ENCODE measurements at regions not wholly inside any gene's neighbourhood (a gene's known extent, or its start where the extent isn't known, plus 50 kb on each side); places are given as distances from the start of the nearest gene placed in this dataset.
"Not testable (repeated sequence)": the region's sequence is repeated elsewhere in the genome, so short reads cannot be mapped to it uniquely, and the experiment has no call there.

- DNase-seq: no peak
Observed at GRCh38 chr16:26665166-26665939, 401.4 kb upstream of the C16orf82 start.

- no peak for DNase-seq
Observed at GRCh38 chr16:26666486-26666885, 400.2 kb upstream of the C16orf82 start.

- DNase-seq: no peak
Observed at GRCh38 chr16:26667307-26667706, 399.4 kb upstream of the C16orf82 start.

- no peak for DNase-seq
Observed at GRCh38 chr16:26668026-26668425, 398.7 kb upstream of the C16orf82 start.

GRCh38 chr16:26672206-26672605 lies 394.5 kb upstream of the C16orf82 start:
- no peak for DNase-seq

- DNase-seq: no peak
Observed at GRCh38 chr16:26673011-26673410, 393.7 kb upstream of the C16orf82 start.

- DNase-seq: no peak
Observed at GRCh38 chr16:26680671-26681070, 386.1 kb upstream of the C16orf82 start.

- no peak for DNase-seq
Observed at GRCh38 chr16:26688105-26688504, 378.6 kb upstream of the C16orf82 start.

- no peak for DNase-seq
Observed at GRCh38 chr16:26688699-26689098, 378.0 kb upstream of the C16orf82 start.

GRCh38 chr16:26692658-26693057 lies 374.1 kb upstream of the C16orf82 start:
- no peak for DNase-seq

- DNase-seq: no peak
Observed at GRCh38 chr16:26697807-26698206, 368.9 kb upstream of the C16orf82 start.

GRCh38 chr16:26700250-26700649 lies 366.5 kb upstream of the C16orf82 start:
- DNase-seq: no peak

- no peak for DNase-seq
Observed at GRCh38 chr16:26701243-26701886, 365.4 kb upstream of the C16orf82 start.

- DNase-seq: no peak
Observed at GRCh38 chr16:26705346-26705745, 361.4 kb upstream of the C16orf82 start.

- no peak for DNase-seq
Observed at GRCh38 chr16:26708428-26708827, 358.3 kb upstream of the C16orf82 start.

- DNase-seq: no peak
Observed at GRCh38 chr16:26709175-26709574, 357.6 kb upstream of the C16orf82 start.

GRCh38 chr16:26709754-26710153 lies 357.0 kb upstream of the C16orf82 start:
- DNase-seq: no peak

- DNase-seq: no peak
Observed at GRCh38 chr16:26710450-26710849, 356.3 kb upstream of the C16orf82 start.

- no peak for DNase-seq
Observed at GRCh38 chr16:26712876-26713275, 353.9 kb upstream of the C16orf82 start.

- DNase-seq: no peak
Observed at GRCh38 chr16:26715969-26716368, 350.8 kb upstream of the C16orf82 start.

GRCh38 chr16:26717826-26718225 lies 348.9 kb upstream of the C16orf82 start:
- no peak for DNase-seq

GRCh38 chr16:26721290-26721689 lies 345.4 kb upstream of the C16orf82 start:
- no peak for DNase-seq

- not testable (repeated sequence) for DNase-seq
Observed at GRCh38 chr16:26721957-26722356, 344.8 kb upstream of the C16orf82 start.

- DNase-seq: no peak
Observed at GRCh38 chr16:26724189-26724588, 342.5 kb upstream of the C16orf82 start.

- DNase-seq: no peak
Observed at GRCh38 chr16:26727848-26728247, 338.9 kb upstream of the C16orf82 start.

Measured in T1000 (cell line).